Tibial artery (tissue), 4 donors: ENCODE measurements at regions not wholly inside any gene's neighbourhood (a gene's known extent, or its start where the extent isn't known, plus 50 kb on each side); places are given as distances from the start of the nearest gene placed in this dataset.

Source experiments
- DNase-seq, 2 donors: peaks; one replicate each; pipeline ENCODE4 v3.0.0-alpha.2; 2019
- H3K27ac ChIP-seq, 2 donors: fragments of 200-600 bp; sonication (generic) in 1 of 2; 1 replicate in 1 of 2; 2 replicates in 1 of 2; pipeline ENCODE4 v1.5.1; 2018 to 2019; ENCODE audit warnings: mild to moderate bottlenecking in 1 of 2
- H3K27me3 ChIP-seq, 2 donors: fragments of 200-600 bp; sonication (generic) in 1 of 2; one replicate each; pipeline versions ENCODE4 v1.5.1 to v1.6.0; 2016 to 2019
- H3K36me3 ChIP-seq, 3 donors: fragments of 200-600 bp; sonication (generic) in 2 of 3; one replicate each; pipeline ENCODE4 v1.5.1; 2016 to 2019; ENCODE audit warnings: mild to moderate bottlenecking in 2 of 3
- H3K4me1 ChIP-seq, 4 donors: fragments of 200-600 bp; sonication (generic) in 2 of 4; 1 replicate in 3 of 4; 2 replicates in 1 of 4; pipeline ENCODE4 v1.5.1; 2016 to 2019
- H3K4me3 ChIP-seq, 2 donors: fragments of 200-600 bp; sonication (generic) in 1 of 2; 1 replicate in 1 of 2; 2 replicates in 1 of 2; pipeline ENCODE4 v1.5.1; 2018 to 2019; ENCODE audit warnings: mild to moderate bottlenecking in 2 of 2
- H3K9me3 ChIP-seq, 3 donors: fragments of 200-600 bp; sonication (generic) in 1 of 3; one replicate each; pipeline ENCODE4 v1.5.1; 2016 to 2019
- intact Hi-C: fragments of 100-400 bp; cut with DNase I; formaldehyde crosslinking; loops from one replicate; pipeline ENCODE4 v1.15.0; 2023; ENCODE audit warnings: low total_unique reads
- TF ChIP-seq, protein P1 (sequence below), 2 experiments: fragments of 200-600 bp in 1 of 2; fragments of 450-650 bp in 1 of 2; IDR thresholded peaks; one replicate each; pipeline ENCODE4 v1.5.1; 2017 to 2019; ENCODE audit warnings: antibody characterized with exemption in 2 of 2, mild to moderate bottlenecking in 1 of 2, moderate library complexity in 1 of 2

DNA sequence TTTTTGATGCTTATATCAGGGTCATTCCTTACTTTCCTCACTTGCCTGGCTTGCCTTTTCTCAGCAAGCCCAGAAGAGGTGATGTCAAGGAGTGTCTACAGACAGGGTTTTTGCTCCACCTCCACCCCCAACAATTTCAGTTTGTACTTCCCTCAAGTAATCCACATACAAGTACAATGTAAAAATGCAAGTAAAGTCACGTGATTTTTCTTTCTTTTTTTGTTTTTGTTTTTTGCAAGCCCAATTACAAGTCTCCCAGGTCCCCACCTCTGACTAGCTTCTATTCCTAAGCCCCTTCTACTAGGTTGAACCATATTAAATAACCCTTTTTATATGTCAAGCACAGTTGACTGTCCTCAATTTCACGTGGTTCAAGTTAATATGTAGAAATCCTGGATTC lies 579.6 kb downstream of the DIAPH3 start:
- intact Hi-C loops = no loop called here

DNA sequence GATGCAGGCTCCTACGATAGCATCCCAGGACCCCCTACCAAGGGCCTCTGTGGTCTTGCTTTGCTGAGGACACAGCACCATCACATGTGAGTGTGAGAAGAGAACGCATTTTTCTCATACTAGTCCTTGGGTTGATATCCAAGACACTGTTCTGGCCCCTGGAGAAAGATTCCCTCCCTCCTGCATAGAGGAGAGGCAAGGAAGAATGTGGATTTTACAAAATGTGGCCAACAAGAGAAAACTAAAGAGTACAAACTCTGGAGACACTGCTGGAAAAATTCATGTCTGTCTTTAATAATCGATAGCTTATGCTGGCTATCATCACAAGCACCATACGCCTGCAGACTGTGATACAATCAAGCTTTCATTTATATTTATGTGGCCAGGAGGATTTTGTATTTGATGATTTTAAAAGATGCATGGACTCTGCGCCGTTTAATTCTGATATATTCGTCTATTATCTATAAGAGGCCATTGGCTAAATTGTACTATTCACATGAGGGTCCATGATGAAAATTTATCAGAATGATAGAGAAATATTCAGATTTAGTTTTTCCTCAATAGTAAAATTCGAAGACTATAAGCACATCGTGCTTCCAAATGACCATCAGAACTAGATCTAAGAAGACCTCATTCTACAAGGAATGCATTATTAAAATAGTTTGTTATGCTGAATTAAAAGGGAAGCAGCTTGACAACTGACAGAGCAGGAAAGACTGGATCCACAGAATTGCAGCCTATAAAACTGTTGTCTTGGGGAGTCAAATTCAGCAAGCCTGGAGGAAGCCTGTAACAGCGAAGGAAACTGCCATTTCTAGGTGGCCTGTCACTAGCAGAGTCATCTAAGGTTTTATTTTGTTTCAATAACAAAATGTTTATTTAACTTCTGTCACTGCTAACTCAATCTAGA lies 578.7 kb downstream of the DIAPH3 start:
- Histone ChIP-seq H3K27ac (no peak overlapping the region), H3K4me3 (no peak overlapping the region), H3K36me3 (no peaks in the 10 kb centered on the region), H3K27me3 (no peaks in the 10 kb centered on the region), H3K9me3 (no peaks in the 10 kb centered on the region), H3K4me1 (no peaks in the 10 kb centered on the region)
- intact Hi-C loops = no loop called here
- TF ChIP-seq, protein P1, sequence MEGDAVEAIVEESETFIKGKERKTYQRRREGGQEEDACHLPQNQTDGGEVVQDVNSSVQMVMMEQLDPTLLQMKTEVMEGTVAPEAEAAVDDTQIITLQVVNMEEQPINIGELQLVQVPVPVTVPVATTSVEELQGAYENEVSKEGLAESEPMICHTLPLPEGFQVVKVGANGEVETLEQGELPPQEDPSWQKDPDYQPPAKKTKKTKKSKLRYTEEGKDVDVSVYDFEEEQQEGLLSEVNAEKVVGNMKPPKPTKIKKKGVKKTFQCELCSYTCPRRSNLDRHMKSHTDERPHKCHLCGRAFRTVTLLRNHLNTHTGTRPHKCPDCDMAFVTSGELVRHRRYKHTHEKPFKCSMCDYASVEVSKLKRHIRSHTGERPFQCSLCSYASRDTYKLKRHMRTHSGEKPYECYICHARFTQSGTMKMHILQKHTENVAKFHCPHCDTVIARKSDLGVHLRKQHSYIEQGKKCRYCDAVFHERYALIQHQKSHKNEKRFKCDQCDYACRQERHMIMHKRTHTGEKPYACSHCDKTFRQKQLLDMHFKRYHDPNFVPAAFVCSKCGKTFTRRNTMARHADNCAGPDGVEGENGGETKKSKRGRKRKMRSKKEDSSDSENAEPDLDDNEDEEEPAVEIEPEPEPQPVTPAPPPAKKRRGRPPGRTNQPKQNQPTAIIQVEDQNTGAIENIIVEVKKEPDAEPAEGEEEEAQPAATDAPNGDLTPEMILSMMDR (IDR thresholded peaks at IDR 0.05) = no peak
- DNase-seq = no peak

More for the DNA sequence above, 579.6 kb downstream of the DIAPH3 start:
- TF ChIP-seq, protein P1 (IDR thresholded peaks at IDR 0.05) = no peak
- no peaks in the 10 kb centered on the region for H3K4me1 ChIP-seq
- H3K9me3 ChIP-seq = no peaks in the 10 kb centered on the region
- no peak overlapping the region for H3K27ac ChIP-seq
- H3K36me3 ChIP-seq = no peaks in the 10 kb centered on the region
- no peaks in the 10 kb centered on the region for H3K27me3 ChIP-seq
- DNase-seq = no peak
- H3K4me3 ChIP-seq = no peak overlapping the region

DNA sequence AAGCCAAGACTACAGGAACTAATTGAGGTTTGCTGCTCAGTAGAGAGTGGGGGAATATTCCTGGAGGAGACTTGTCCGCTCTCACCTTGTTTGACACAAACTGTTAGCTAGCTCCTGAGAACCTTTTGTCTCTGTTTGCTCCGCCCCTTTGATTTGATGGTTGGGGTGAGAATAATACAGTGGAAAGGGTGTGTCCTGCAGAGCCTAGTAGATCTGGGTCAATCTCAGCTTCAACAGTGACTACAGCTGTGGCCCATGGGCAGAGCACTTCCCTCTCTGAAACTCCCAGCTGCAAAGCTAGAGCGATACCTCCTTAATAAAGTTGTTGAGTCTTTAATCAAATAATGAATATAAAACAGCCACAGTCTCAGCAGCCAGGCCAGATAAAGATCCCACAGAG lies 576.7 kb downstream of the DIAPH3 start:
- H3K27me3 ChIP-seq = no peaks in the 10 kb centered on the region
- no peak overlapping the region for H3K4me3 ChIP-seq
- intact Hi-C loops = no loop called here
- H3K9me3 ChIP-seq = no peaks in the 10 kb centered on the region
- TF ChIP-seq, protein P1 (IDR thresholded peaks at IDR 0.05) = no peak
- no peak for DNase-seq
- H3K27ac ChIP-seq = no peak overlapping the region
- H3K36me3 ChIP-seq = no peaks in the 10 kb centered on the region
- H3K4me1 ChIP-seq = no peaks in the 10 kb centered on the region

DNA sequence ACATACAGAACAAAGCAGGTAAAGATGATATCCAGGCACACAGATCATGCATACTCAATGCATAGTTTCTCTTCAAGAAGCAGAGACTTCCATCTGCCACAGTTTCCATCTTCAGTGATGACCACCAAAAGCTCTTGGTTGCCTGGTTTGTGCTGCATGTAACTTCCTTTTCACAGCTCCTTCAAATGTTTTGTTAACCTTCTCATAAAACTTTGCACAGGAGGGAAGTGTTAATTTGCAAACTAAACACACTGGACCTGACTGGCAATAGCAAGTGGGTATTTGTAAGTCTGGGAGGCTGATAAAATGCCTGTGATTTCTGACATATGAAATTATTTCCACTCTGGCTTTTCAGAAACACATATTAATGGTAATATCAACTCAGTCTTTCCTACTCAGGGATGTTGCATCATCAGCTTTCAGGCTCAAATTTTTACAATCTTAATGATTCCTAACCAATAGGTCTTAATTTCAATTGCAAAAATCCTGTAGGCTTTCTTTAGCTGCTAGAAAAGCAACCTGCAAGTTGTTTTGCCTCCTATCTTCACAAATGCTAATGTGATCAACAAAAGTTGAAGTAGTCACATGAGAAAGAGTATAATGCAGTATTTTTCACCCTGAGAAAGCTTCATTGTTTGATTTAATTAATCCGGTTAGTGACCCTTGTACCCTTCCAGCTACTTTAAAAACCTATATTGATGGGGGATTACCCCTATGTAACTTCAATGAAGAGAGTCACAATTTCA lies 575.6 kb downstream of the DIAPH3 start:
- intact Hi-C loops = no loop called here
- H3K9me3 ChIP-seq = no peaks in the 10 kb centered on the region
- H3K4me1 ChIP-seq = no peaks in the 10 kb centered on the region
- H3K4me3 ChIP-seq = no peak overlapping the region
- H3K36me3 ChIP-seq = no peaks in the 10 kb centered on the region
- H3K27me3 ChIP-seq = no peaks in the 10 kb centered on the region
- DNase-seq = no peak
- no peak overlapping the region for H3K27ac ChIP-seq
- TF ChIP-seq, protein P1 (IDR thresholded peaks at IDR 0.05) = no peak

DNA sequence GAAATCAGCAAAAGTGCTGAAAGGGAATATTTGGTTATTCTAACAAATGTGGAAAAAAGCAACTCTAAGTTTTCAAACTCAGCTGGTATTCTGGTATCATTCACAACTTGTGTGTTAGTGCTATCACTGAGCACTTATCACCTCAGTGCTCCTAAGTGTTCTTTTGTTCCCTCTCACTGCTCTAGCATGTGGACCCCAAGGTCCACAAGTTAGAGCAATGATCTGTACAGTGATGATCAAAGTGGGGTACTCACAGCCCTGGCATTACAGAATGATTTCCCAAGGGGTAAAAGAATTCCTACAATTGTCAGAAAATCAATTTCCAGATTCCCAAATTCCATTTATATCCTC lies 575.0 kb downstream of the DIAPH3 start:
- no peaks in the 10 kb centered on the region for H3K9me3 ChIP-seq
- TF ChIP-seq, protein P1 (IDR thresholded peaks at IDR 0.05) = no peak
- H3K27me3 ChIP-seq = no peaks in the 10 kb centered on the region
- no peak overlapping the region for H3K27ac ChIP-seq
- intact Hi-C loops = no loop called here
- no peak for DNase-seq
- no peaks in the 10 kb centered on the region for H3K4me1 ChIP-seq
- no peaks in the 10 kb centered on the region for H3K36me3 ChIP-seq
- no peak overlapping the region for H3K4me3 ChIP-seq
